H1 (cell line): ENCODE measurements at regions not wholly inside any gene's neighbourhood (a gene's known extent, or its start where the extent isn't known, plus 50 kb on each side); places are given as distances from the start of the nearest gene placed in this dataset.

Experiments used
- CTCF ChIP-seq, 3 experiments: IDR thresholded peaks; 1 replicate in 2 of 3; 2 replicates in 1 of 3; pipeline versions ENCODE4 v1.5.1 to v1.6.1; 2011; ENCODE audit warnings: low read length in 3 of 3, mild to moderate bottlenecking in 3 of 3, inconsistent platforms in 2 of 3, low read depth in 1 of 3, moderate library complexity in 1 of 3; ENCODE audit not compliant: insufficient read depth in 1 of 3; ENCODE audit errors: control extremely low read depth in 1 of 3
- EZH2 ChIP-seq: fragments of 200-600 bp; sonication (generic); IDR thresholded peaks from 2 replicates; pipeline ENCODE4 v1.7.1; 2012; ENCODE audit warnings: low read depth, mild to moderate bottlenecking, moderate library complexity, low read length, inconsistent platforms; ENCODE audit not compliant: severe bottlenecking
- POLR2A ChIP-seq, 2 experiments: IDR thresholded peaks; 1 replicate in 1 of 2; 2 replicates in 1 of 2; pipeline ENCODE4 v1.6.1; 2011; ENCODE audit warnings: low read depth in 2 of 2, low read length in 2 of 2, mild to moderate bottlenecking in 2 of 2; ENCODE audit errors: control extremely low read depth in 1 of 2
- POLR2AphosphoS5 ChIP-seq: IDR thresholded peaks from 2 replicates; pipeline ENCODE4 v1.6.1; 2011; ENCODE audit warnings: low read depth, low read length

- TF ChIP-seq POLR2A (IDR thresholded peaks at IDR 0.05; ENCODE audit: control extremely low read depth in 1 of 2, low read depth in 2 of 2, low read length in 2 of 2) (no peak), CTCF (IDR thresholded peaks at IDR 0.05; ENCODE audit: control extremely low read depth in 1 of 3, insufficient read depth in 1 of 3, low read depth in 1 of 3, low read length in 3 of 3) (no peak), EZH2 (no peak), POLR2AphosphoS5 (no peak)
These were observed 484.9 kb downstream of the SETD4 start for GRCh38 chr21:35575280-35575915.
